ENCODE measurements at regions not wholly inside any gene's neighbourhood (a gene's known extent, or its start where the extent isn't known, plus 50 kb on each side); places are given as distances from the start of the nearest gene placed in this dataset.

DNA sequence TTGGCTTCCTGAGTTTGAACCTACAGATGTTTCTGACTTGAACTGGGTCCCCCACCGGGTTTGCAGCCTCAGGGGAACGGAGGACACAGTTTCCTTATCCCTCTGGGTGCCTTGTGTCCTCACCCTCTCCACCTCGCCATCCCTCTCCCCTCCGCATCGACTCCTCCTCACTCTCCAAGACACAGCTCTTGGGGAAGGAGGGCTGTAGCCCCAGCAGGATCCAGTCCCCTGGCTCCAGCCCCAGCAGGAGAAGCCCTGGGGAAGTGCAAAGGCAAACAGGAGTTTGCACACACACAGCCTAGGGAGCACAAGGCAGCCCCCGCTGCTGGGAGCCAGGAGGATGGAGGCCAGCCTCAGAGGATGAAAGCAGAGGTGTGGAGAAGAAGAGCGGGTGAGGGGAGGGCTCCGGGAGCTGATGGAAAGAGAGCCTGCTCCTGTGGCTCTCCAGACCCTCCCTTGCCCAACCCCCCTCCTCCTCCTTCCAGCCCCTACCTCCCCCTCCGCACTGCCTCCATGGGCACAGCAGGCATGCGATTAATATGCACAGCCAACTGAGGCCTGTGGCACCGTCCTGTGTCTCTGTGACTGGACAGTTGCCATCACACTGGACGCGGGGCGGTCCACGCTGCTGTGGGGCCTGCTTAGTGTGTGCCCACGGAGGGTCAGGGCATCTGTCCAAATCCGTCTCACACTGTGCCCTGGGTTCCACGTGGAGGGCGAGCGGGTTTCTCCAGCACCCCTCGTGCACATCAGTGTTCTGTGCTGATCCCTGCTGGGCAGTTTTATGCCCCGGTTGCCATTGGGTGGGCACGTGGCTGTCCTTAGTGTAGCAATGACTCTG, 193.7 kb upstream of the DIO3 start:
- TF ChIP-seq CTCF (conservative IDR thresholded peaks at IDR 0.05) (no peak), ZFX (IDR thresholded peaks at IDR 0.05) (no peak)
- no peak overlapping the region for H3K27ac ChIP-seq

- H3K27ac ChIP-seq, result no peak overlapping the region
- TF ChIP-seq ZFX (IDR thresholded peaks at IDR 0.05) (no peak), CTCF (conservative IDR thresholded peaks at IDR 0.05) (no peak)
These were observed 192.7 kb upstream of the DIO3 start for GRCh38 chr14:101368629-101369028.

DNA sequence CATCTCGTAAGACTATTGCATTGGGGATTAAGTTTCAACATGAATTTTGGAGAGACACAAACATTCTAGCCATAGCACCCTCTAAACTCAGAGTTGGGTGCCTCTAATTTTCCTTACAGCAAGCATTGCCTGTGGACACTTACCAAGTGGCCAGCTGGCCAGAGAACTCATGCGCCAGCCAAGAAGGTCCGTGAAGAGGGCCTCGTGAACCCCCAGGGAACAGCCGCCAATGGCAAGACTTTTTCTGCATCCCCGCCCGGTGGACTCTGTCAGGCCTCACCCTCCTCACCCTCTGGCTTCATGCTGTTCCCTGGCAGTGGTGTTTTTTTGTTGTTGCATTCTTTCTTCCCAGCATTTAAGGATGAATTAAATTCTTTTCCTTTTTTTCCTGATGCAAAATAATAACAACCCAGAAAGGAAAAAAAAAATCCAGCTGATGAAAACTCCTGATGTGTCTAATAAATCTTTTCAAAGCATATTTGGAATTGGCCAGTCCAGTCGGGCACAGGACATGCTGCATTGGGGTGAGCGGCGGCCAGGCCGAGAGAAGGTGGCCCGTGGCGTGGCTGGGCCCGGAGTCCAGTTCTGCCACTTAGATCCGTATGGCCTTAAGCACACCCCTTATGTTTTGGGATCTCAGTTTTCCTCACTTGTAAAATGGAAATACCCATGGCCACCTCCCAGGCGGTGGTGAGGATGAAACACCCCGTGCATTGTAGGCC, 191.9 kb upstream of the DIO3 start:
- no peak overlapping the region for H3K27ac ChIP-seq

DNA sequence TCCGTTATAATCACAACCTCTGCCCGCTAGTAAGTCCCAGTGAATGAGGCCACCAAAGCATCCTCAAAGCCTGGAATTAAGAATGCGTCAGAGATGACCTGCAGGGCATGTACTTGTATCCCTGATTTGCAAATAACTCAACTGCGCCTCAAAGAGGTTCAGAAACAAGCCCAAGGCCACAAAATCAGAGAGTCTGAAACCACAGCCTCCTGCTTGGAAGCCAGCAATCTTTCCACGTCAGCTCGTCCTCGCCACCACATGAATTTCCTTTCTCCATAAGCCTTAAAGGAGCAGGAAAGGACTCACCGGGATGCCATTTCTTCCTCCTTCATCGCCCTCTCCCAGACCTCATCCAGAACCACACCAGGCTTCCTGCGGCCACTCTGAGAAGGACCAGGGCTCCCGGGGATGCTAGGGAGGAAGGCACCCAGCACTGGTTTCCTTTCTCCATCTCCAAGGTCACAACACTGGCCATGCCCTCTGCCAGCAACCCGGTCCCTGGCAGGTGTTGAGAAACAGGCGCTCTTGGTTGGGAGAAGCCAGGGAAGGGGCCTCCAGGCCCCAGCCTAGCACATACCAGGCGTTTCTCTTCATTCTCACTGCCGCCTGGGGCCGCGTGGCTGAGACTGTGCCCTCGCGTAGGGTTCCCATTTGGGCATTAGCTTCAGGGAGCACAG, 191.2 kb upstream of the DIO3 start:
- no peak for TF ChIP-seq ZFX (IDR thresholded peaks at IDR 0.05)
- TF ChIP-seq CTCF (conservative IDR thresholded peaks at IDR 0.05), result no peak
- no peak overlapping the region for H3K27ac ChIP-seq

More for the DNA sequence above, 191.9 kb upstream of the DIO3 start:
- TF ChIP-seq ZFX (IDR thresholded peaks at IDR 0.05), result no peak
- TF ChIP-seq CTCF (conservative IDR thresholded peaks at IDR 0.05), result no peak

- no peak overlapping the region for H3K27ac ChIP-seq
- TF ChIP-seq CTCF (conservative IDR thresholded peaks at IDR 0.05), result no peak
- no peak for TF ChIP-seq ZFX (IDR thresholded peaks at IDR 0.05)
These were observed 190.4 kb upstream of the DIO3 start for GRCh38 chr14:101370593-101371569.

GRCh38 chr14:101371799-101372793, 189.2 kb upstream of the DIO3 start:
- no peak for TF ChIP-seq CTCF (conservative IDR thresholded peaks at IDR 0.05)
- TF ChIP-seq ZFX (IDR thresholded peaks at IDR 0.05), result no peak
- H3K27ac ChIP-seq, result no peak overlapping the region
